Superior temporal gyrus (tissue), 1 donor: ENCODE measurements at regions not wholly inside any gene's neighbourhood (a gene's known extent, or its start where the extent isn't known, plus 50 kb on each side); places are given as distances from the start of the nearest gene placed in this dataset.

Experiments
- DNase-seq: peaks from one replicate; pipeline ENCODE4 v3.0.0-alpha.2; 2016; ENCODE audit errors: extremely low spot score

- DNase-seq: no peak
These were observed 129.1 kb upstream of the FSTL4 start for GRCh38 chr5:133741396-133741795.

DNA sequence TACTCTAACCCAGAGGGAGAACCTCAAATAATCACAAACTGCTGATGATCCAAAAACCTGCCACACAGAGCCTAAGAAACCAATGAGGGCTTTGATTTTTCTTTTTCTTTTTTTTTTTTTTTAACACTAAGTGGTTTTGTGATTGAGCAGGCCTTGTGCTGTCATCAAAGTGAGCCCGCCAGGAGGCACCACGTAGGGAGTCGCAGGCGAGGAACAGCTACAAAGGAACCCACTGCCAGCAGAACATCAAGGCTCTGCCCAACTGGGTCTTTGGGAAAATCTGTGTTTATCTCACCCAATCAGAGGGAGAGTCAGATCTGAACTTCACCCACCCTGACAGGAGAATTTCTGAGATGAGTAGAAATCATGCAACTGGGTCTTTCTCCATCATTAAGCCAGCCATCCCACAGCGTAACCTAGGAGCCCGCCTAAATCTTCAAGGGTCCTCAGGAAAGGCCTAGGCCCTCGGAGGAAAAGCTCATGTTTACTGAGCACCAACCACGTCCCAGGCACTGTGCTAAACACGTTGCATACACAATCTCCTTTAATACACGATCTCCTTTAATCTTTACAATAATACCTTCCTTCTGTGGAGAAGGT is 126.9 kb upstream of the FSTL4 start:
- DNase-seq: no peak

- DNase-seq: no peak
These were observed 125.9 kb upstream of the FSTL4 start for GRCh38 chr5:133738271-133738670.

DNA sequence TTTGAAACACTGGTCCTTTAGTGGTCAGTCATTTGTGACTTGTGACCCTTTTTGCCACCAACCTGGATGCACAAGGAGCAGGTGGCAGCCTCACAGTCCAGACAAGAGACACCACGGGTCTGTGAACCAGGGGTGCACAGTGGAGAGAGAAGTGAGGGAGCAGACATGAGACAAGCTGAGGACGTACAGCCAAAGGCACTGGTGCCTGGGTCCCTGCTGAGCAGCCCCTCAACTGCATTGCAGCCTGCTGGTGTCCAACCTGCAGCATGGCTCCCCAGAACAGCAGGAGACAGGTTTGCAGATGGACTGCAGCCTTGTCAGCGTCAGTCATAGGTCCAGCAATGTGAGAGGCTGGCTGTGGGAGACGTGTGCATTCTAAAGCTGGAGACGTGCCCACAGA is 124.2 kb upstream of the FSTL4 start:
- no peak for DNase-seq

GRCh38 chr5:133735346-133735745 is 123.0 kb upstream of the FSTL4 start:
- DNase-seq: no peak

DNA sequence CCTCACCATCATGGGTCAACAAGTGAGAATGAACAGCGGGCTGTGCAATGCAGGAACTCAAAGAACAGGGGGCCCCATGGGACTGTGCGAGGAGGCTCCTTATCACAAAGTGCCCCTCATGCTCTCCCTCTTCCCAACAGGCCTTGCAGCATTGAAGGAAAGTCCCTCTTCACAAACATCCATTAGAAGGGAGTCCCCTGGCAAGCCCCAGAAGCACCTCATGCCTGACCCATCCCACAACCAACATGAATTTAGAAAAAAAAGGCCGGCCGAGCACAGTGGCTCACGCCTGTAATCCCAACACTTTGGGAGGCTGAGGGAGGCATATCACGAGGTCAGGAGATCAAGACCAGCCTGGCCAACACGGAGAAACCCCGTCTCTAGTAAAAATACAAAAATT is 122.6 kb upstream of the FSTL4 start:
- no peak for DNase-seq

DNA sequence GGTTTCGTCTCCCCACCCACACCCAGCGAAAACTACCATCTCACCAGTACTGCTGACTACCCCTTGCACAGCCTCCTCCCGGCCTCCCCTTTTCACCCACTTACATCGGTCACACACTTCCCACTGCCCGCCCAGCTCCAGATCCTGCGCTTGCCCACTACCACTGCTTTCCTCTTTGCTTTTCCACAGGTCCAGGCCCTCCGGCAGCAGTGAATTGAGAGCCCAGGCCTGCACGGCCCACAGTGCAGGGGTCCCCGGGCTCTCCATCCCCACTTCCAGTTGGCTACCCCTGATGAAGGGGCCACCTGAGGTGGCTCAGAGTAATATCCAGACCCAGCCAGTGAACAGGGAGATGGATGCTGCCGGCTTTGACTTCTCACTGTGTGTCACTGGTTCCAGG is 120.2 kb upstream of the FSTL4 start:
- DNase-seq: no peak

GRCh38 chr5:133731951-133732350 is 119.6 kb upstream of the FSTL4 start:
- no peak for DNase-seq

DNA sequence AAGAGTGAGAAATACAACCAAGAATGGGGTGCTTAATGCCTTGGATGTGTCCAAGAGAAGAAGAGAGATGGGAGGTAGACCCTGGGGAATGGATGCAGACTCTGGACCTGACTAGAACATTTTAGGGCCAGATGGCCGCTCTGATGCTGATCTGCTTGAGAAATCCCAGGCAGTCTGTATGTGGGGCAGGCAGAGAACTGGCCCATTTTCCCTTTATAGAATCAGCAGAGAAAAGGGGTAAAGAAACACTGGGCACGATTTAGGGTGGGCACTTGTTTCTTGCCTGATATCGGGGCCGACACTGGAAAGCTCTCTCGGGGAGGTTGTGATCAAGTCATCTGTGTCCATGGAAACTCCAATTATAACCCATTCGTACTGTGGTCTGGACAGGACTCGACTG is 118.5 kb upstream of the FSTL4 start:
- no peak for DNase-seq

GRCh38 chr5:133730346-133730745 is 118.0 kb upstream of the FSTL4 start:
- DNase-seq: no peak

DNA sequence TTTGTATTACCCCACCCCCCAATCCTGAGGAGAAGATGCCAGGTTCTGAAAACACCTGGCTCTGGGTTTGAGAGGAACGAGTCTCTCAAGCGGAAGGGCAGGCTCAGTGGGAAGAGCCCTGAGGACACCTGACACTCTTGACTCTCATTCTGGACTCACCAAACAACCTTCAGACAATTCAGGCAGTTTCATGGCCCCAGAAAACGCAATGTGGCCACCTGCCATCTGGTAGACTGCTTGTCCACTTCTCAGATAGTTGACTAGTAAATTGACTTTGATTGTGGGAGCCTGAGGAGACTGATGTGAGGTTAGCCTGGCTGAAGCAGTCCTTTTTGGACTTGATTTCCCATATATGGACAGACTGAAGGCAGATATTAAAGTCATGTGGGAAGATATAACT is 117.5 kb upstream of the FSTL4 start:
- DNase-seq: no peak

GRCh38 chr5:133728475-133728874 is 116.1 kb upstream of the FSTL4 start:
- DNase-seq: no peak

DNA sequence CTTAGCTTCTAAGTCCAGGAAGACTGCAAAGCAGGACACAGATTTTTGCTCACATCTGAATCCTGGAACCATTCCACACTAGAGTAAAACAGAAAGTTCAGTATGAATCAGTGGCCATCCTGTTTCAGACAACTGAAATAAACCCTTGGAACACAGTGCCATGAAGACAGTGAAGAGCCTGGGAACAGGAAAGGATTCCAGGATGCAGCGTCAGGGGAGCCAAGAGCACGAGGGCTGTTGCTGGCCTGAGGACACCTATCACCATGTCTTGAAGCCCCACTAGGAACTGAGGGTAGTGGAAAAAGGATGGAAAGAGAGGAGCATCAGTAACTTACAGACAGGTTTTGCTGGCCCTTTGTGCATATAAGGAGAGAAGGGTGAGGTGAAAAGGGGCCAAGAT is 115.3 kb upstream of the FSTL4 start:
- peak; percentile 48 for DNase-seq

DNA sequence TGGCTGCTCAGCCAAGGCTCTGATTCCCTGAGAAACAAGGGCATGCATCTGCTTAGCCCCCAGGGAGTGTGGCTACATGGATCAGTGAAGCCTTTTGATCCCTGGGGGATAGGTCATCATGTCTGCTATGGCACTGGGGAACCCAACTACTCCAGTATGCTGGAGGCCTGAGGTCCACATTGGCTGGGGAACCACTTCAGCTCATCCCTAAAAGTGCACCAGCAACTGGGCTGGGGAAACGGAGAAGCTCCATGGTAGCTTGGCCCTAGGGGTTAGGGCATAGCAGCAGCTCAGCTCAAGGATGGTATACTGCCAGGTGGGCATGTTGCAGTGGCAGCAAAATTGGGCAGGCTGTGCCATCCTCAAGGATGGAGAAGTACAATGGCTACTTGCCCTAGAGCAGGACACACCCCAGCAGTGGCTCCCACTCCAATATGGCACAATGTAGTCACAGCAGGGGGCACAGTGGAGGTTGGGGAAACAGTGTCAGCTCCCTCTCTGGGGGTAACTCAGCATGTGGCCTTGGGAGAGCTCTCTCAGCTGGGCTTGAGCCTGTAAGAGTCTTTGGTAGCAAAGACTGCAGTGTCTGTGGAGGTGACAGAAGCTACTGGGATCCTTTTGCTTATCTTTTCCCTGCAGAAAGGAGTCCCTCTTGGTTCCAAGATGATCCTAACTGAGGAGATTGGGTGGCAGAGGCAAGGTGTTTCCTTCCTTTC is 111.5 kb upstream of the FSTL4 start:
- DNase-seq: no peak

DNA sequence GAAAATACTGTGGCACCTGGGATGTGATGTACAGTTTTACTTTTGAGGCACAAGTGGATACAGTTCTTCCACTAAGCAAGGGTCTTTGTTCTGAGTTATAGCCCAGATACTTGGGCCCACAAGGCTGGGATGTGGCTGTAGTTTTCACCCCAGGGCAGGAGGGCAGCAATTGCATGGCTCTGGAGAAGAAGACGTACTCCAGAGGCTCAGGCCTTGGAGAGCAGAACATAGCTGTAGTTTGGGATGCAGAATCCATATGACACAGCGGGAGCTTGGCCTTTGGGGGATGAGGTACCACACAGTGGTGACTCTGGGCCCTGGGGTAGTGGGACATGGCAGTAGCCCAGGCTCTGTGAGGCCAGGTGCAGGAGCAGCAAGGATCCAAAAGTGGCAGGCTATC is 110.8 kb upstream of the FSTL4 start:
- DNase-seq: no peak

GRCh38 chr5:133721365-133721764 is 109.0 kb upstream of the FSTL4 start:
- no peak for DNase-seq

DNA sequence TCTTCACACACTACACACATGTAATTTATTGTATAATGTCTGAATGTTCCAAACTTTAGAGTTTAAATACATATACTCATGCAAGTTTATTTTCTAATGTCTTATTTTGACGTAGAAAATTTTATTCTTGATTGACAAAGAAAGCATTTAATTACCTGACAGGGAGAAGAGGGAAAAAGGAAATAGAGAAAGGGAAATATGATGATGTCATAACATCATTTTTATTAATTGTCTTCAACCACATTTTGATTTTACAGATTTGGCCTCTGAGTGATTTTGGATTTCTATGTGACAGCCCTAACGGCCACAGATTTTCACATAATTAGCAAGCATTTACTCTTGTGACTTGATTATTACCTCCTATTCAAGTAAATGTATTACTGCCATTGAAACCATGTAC is 106.1 kb upstream of the FSTL4 start:
- no peak for DNase-seq

DNA sequence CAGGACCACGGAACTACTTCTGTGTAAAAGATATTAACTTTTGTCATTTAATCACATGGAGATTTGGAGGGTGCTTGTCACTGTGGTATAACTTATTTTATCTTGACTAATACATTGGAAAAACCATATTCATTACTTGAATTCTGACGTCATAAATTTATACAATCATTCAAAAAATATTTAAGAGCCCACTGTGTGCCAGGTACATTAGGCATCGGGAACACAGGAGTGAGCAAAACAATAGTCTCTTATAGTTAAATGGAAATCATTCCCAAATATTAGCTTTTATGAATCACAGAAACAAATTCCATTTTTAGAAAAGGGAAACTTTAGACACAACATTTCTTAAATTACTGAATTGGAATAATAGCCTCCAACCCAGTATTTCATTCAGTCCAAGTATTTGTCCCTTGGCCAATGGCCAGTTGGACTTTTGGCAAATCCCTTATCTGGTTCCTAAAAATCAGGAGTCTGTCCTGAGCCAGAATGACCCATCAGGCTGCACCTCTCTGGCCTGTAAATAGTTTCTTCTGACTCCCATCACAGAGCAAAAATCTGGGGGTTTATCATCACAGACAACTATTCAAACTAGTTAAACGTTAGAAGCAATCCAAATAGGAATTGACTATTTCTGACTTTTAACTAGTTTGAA is 104.3 kb upstream of the FSTL4 start:
- DNase-seq: no peak

- no peak for DNase-seq
These were observed 103.3 kb upstream of the FSTL4 start for GRCh38 chr5:133715616-133716015.

DNA sequence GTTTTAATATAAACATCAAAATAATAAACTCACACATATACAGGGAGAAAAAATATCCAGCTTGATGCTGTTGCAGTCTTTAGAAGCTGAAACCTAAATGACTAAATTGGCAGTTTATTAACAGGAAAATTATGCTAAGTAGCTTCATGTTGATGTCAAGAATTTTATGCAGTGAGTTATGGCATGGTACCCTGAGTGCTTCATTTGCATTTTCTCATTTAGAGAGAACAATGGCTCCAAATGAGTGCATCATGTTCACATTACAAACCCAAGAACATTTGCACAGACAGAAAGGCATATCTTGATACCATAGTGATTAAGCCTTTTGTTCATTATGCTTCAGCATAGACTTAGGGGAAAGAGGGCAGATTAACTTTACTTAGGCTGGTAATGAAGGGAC is 102.9 kb upstream of the FSTL4 start:
- DNase-seq: no peak

GRCh38 chr5:133714161-133714915 is 102.0 kb upstream of the FSTL4 start:
- peak; percentile 58 for DNase-seq

GRCh38 chr5:133713751-133714150 is 101.4 kb upstream of the FSTL4 start:
- DNase-seq: no peak

- DNase-seq: no peak
These were observed 100.9 kb upstream of the FSTL4 start for GRCh38 chr5:133713209-133713608.
